Mucosa of descending colon (tissue), 3 donors: ENCODE measurements at regions not wholly inside any gene's neighbourhood (a gene's known extent, or its start where the extent isn't known, plus 50 kb on each side); places are given as distances from the start of the nearest gene placed in this dataset.
A peak's percentile ranks its signal among the peaks of the same experiment; 100 is the strongest.

Experiments
- ATAC-seq: fragments of 200-7000 bp; cut with Tn5 transposase; one replicate; pipeline ENCODE4 v1.9.1; 2020; ENCODE audit warnings: mild to moderate bottlenecking, moderate library complexity
- DNase-seq, 3 donors: peaks; one replicate each; pipeline ENCODE4 v3.0.0-alpha.2; 2020
- H3K36me3 ChIP-seq: fragments of 200-600 bp; one replicate; pipeline ENCODE4 v1.8.0; 2021; ENCODE audit warnings: low read depth, mild to moderate bottlenecking
- H3K4me1 ChIP-seq: fragments of 200-600 bp; one replicate; pipeline ENCODE4 v1.8.0; 2021; ENCODE audit warnings: low read depth, mild to moderate bottlenecking
- H3K4me3 ChIP-seq: fragments of 200-600 bp; one replicate; pipeline ENCODE4 v1.8.0; 2021; ENCODE audit warnings: mild to moderate bottlenecking
- H3K9me3 ChIP-seq: fragments of 200-600 bp; one replicate; pipeline ENCODE4 v1.8.0; 2021; ENCODE audit warnings: mild to moderate bottlenecking
- CTCF ChIP-seq: fragments of 200-600 bp; IDR thresholded peaks from one replicate; pipeline ENCODE4 v1.8.0; 2022; ENCODE audit warnings: antibody characterized with exemption, mild to moderate bottlenecking
- intact Hi-C, 2 donors: fragments of 100-400 bp; cut with DNase I in 1 of 2; cut with micrococcal nuclease in 1 of 2; formaldehyde crosslinking; loops; one replicate each; pipeline versions ENCODE4 v1.11.0 to v1.11.1; 2022; cut with DNase I, micrococcal nuclease
- donor health status: DM: no; HTN: no; CAD: no; lungs with moderate emphysema.
- donor health status: DM: no; HTN: no; CAD: no.
- donor health status: DM: no; HTN: yes; CAD: no.

GRCh38 chr6:81843302-81843701, 90.8 kb upstream of the TENT5A start:
- Histone ChIP-seq H3K4me1 (peaks cover 7% of the 10 kb centered on the region), H3K4me3 (no peak overlapping the region), H3K9me3 (no peaks in the 10 kb centered on the region), H3K36me3 (no peaks in the 10 kb centered on the region)
- intact Hi-C loops = no loop called here
- DNase-seq (no peak), ATAC-seq (no peak)
- TF ChIP-seq CTCF = no peak

- H3K4me1 ChIP-seq = peaks cover 15% of the 10 kb centered on the region
- no peaks in the 10 kb centered on the region for H3K36me3 ChIP-seq
- intact Hi-C loops = no loop called here
- no peaks in the 10 kb centered on the region for H3K9me3 ChIP-seq
- ATAC-seq (no peak), DNase-seq (no peak)
- H3K4me3 ChIP-seq = no peak overlapping the region
- TF ChIP-seq CTCF = no peak
Measured at GRCh38 chr6:81842254-81842653, 89.8 kb upstream of the TENT5A start.

GRCh38 chr6:81838724-81839426, 86.4 kb upstream of the TENT5A start:
- ATAC-seq = peak; percentile 67
- intact Hi-C loops = loop anchor here in 1 of 2 donors (10.0 kb wide), 1 partner anchor 54 kb away; no protein-coding TSS in a partner anchor
- Histone ChIP-seq H3K4me1 (peaks cover 24% of the 10 kb centered on the region), H3K36me3 (no peaks in the 10 kb centered on the region), H3K9me3 (no peaks in the 10 kb centered on the region), H3K4me3 (no peak overlapping the region)
- TF ChIP-seq CTCF = no peak
- no peak for DNase-seq

GRCh38 chr6:81838031-81838430, 85.5 kb upstream of the TENT5A start:
- intact Hi-C loops = loop anchor here in 1 of 2 donors (10.0 kb wide), 1 partner anchor 53 kb away; no protein-coding TSS in a partner anchor
- Histone ChIP-seq H3K4me1 (peaks cover 28% of the 10 kb centered on the region), H3K36me3 (no peaks in the 10 kb centered on the region), H3K4me3 (no peak overlapping the region), H3K9me3 (no peaks in the 10 kb centered on the region)
- DNase-seq (peak in 1 of 3 donors; percentile 30), ATAC-seq (peak; percentile 96)
- no peak for TF ChIP-seq CTCF

GRCh38 chr6:81834141-81834681, 81.7 kb upstream of the TENT5A start:
- Histone ChIP-seq H3K4me3 (no peak overlapping the region), H3K36me3 (no peaks in the 10 kb centered on the region), H3K4me1 (peaks cover 34% of the 10 kb centered on the region), H3K9me3 (no peaks in the 10 kb centered on the region)
- DNase-seq = peak; percentile 53 to 57 (median 55)
- intact Hi-C loops = loop anchor here in 1 of 2 donors (10.0 kb wide), 1 partner anchor 49 kb away; no protein-coding TSS in a partner anchor
- TF ChIP-seq CTCF = no peak
- ATAC-seq = peak; percentile 78
